H1 (cell line): ENCODE measurements at regions not wholly inside any gene's neighbourhood (a gene's known extent, or its start where the extent isn't known, plus 50 kb on each side); places are given as distances from the start of the nearest gene placed in this dataset.

Experiments used
- CTCF ChIA-PET: fragments of 300-600 bp; sonication (Branson Sonifier 250); formaldehyde crosslinking; loops from one replicate; lab custom pipeline; 2021; ENCODE audit not compliant: partially characterized antibody; lab: Charles Lee
- POLR2A ChIA-PET: fragments of 300-600 bp; sonication (Branson Sonifier 250); formaldehyde crosslinking; loops from one replicate; lab custom pipeline; 2021; ENCODE audit warnings: inconsistent platforms; ENCODE audit not compliant: partially characterized antibody; lab: Charles Lee
- DNase-seq, 2 experiments: peaks; one replicate each; pipeline versions ENCODE4 v3.0.0 to v3.0.0-alpha.2; 2010 to 2022; ENCODE audit warnings: low spot score in 2 of 2, low read depth in 1 of 2, mixed read lengths in 1 of 2
- FAIRE-seq: peaks from 2 replicates; lab custom pipeline; 2011; peaks lifted over from hg19 to GRCh38; lab: Jason Lieb, UNC
- H2AFZ ChIP-seq: 2 replicates; pipeline ENCODE4 v1.8.1; 2012; ENCODE audit warnings: low read length, inconsistent platforms
- H2AK5ac ChIP-seq: 2 replicates; pipeline ENCODE4 v1.6.1; 2013; ENCODE audit warnings: low read depth, low read length
- H2BK120ac ChIP-seq: replicated peaks from 2 replicates; pipeline ENCODE3; 2013; ENCODE audit warnings: low read depth, low read length, inconsistent platforms
- H2BK12ac ChIP-seq: 2 replicates; pipeline ENCODE4 v1.6.1; 2013; ENCODE audit warnings: low read depth, low read length
- H2BK15ac ChIP-seq: 2 replicates; pipeline ENCODE4 v1.6.1; 2013; ENCODE audit warnings: low read length
- H2BK20ac ChIP-seq: 2 replicates; pipeline ENCODE4 v1.6.1; 2013; ENCODE audit warnings: low read length
- H2BK5ac ChIP-seq: 2 replicates; pipeline ENCODE4 v1.6.1; 2013; ENCODE audit warnings: low read depth, low read length
- H3K14ac ChIP-seq: 2 replicates; pipeline ENCODE4 v1.6.1; 2013; ENCODE audit warnings: inconsistent platforms; ENCODE audit not compliant: insufficient read length
- H3K18ac ChIP-seq: 2 replicates; pipeline ENCODE4 v1.6.1; 2013; ENCODE audit warnings: low read length; ENCODE audit errors: extremely low read depth
- H3K23ac ChIP-seq: 2 replicates; pipeline ENCODE4 v1.6.1; 2013; ENCODE audit warnings: inconsistent platforms; ENCODE audit not compliant: insufficient read length
- H3K23me2 ChIP-seq: 2 replicates; pipeline ENCODE4 v1.6.1; 2013; ENCODE audit warnings: low read depth, low read length
- H3K27ac ChIP-seq: 2 replicates; pipeline ENCODE4 v1.6.1; 2011; ENCODE audit warnings: low read depth, low read length, inconsistent platforms
- H3K27me3 ChIP-seq, 4 experiments: replicated peaks in 1 of 4; 1 replicate in 1 of 4; 2 replicates in 3 of 4; pipeline versions ENCODE4 v1.6.1 to v1.8.1; 2011 to 2013; ENCODE audit warnings: low read length in 3 of 4, mild to moderate bottlenecking in 3 of 4, inconsistent platforms in 2 of 4, mixed read lengths in 2 of 4, moderate library complexity in 1 of 4; ENCODE audit not compliant: control insufficient read depth in 3 of 4, insufficient read depth in 3 of 4; ENCODE audit errors: extremely low read depth in 1 of 4
- H3K36me3 ChIP-seq, 4 experiments: 2 replicates each; pipeline versions ENCODE4 v1.6.1 to v1.8.1; 2011 to 2013; ENCODE audit warnings: mild to moderate bottlenecking in 4 of 4, low read length in 3 of 4, moderate library complexity in 2 of 4, control low read depth in 1 of 4, inconsistent platforms in 1 of 4; ENCODE audit not compliant: insufficient read depth in 4 of 4, control insufficient read depth in 2 of 4
- H3K4ac ChIP-seq: replicated peaks from 2 replicates; pipeline ENCODE3; 2013; ENCODE audit warnings: low read length, low read depth, mixed read lengths, inconsistent platforms; ENCODE audit not compliant: insufficient read length
- H3K4me1 ChIP-seq, 4 experiments: replicated peaks in 1 of 4; 1 replicate in 1 of 4; 2 replicates in 3 of 4; pipeline versions ENCODE4 v1.6.1 to v1.8.1; 2011 to 2013; ENCODE audit warnings: low read length in 3 of 4, inconsistent platforms in 2 of 4, mixed read lengths in 1 of 4; ENCODE audit not compliant: insufficient read depth in 4 of 4, control insufficient read depth in 3 of 4
- H3K4me2 ChIP-seq, 2 experiments: 2 replicates each; pipeline versions ENCODE4 v1.6.1 to v1.8.1; 2011 to 2013; ENCODE audit warnings: low read depth in 2 of 2, low read length in 2 of 2, control low read depth in 1 of 2, inconsistent platforms in 1 of 2, mild to moderate bottlenecking in 1 of 2; ENCODE audit not compliant: insufficient read depth in 1 of 2
- H3K4me3 ChIP-seq, 4 experiments: fragments of 200-600, 300-600 bp in 1 of 4; sonication (generic), shearing (Covaris generic), sonication (Bioruptor Twin) in 1 of 4; 2 replicates each; pipeline versions ENCODE4 v1.5.1 to v1.8.1; 2011 to 2016; ENCODE audit warnings: low read length in 4 of 4, low read depth in 3 of 4, control low read depth in 2 of 4, inconsistent platforms in 2 of 4, mild to moderate bottlenecking in 2 of 4, mixed read lengths in 1 of 4, moderate library complexity in 1 of 4; ENCODE audit not compliant: insufficient read depth in 2 of 4; ENCODE audit errors: extremely low read depth in 1 of 4
- H3K56ac ChIP-seq: replicated peaks from 2 replicates; pipeline ENCODE3; 2013; ENCODE audit warnings: low read depth, mild to moderate bottlenecking, mixed read lengths, low read length, inconsistent platforms; ENCODE audit not compliant: insufficient read length
- H3K79me1 ChIP-seq: 2 replicates; pipeline ENCODE4 v1.6.1; 2013; ENCODE audit warnings: low read depth, low read length, control low read depth
- H3K79me2 ChIP-seq, 2 experiments: 2 replicates each; pipeline versions ENCODE4 v1.6.1 to v1.8.1; 2012 to 2013; ENCODE audit warnings: low read length in 2 of 2, mild to moderate bottlenecking in 2 of 2, inconsistent platforms in 1 of 2; ENCODE audit not compliant: insufficient read depth in 2 of 2, control insufficient read depth in 1 of 2
- H3K9ac ChIP-seq, 4 experiments: replicated peaks in 1 of 4; 1 replicate in 1 of 4; 2 replicates in 3 of 4; pipeline versions ENCODE4 v1.6.1 to v1.8.1; 2011 to 2013; ENCODE audit warnings: low read depth in 3 of 4, low read length in 3 of 4, control low read depth in 2 of 4, mild to moderate bottlenecking in 2 of 4, moderate library complexity in 2 of 4, inconsistent platforms in 1 of 4; ENCODE audit errors: extremely low read depth in 1 of 4
- H3K9me3 ChIP-seq, 2 experiments: 2 replicates each; pipeline versions ENCODE4 v1.6.1 to v1.8.1; 2012 to 2013; ENCODE audit warnings: mild to moderate bottlenecking in 2 of 2, moderate library complexity in 2 of 2, control low read depth in 1 of 2, inconsistent platforms in 1 of 2, low read depth in 1 of 2, low read length in 1 of 2, mixed read lengths in 1 of 2; ENCODE audit not compliant: insufficient read depth in 2 of 2
- H4K20me1 ChIP-seq, 2 experiments: replicated peaks in 1 of 2; 2 replicates each; pipeline versions ENCODE3 to v1.8.1; 2011 to 2013; ENCODE audit warnings: inconsistent platforms in 2 of 2, low read length in 2 of 2, mild to moderate bottlenecking in 1 of 2; ENCODE audit not compliant: insufficient read depth in 2 of 2, control insufficient read depth in 1 of 2
- H4K5ac ChIP-seq: 2 replicates; pipeline ENCODE4 v1.6.1; 2013; ENCODE audit warnings: low read length, low read depth, mixed read lengths, inconsistent platforms; ENCODE audit not compliant: insufficient read length
- H4K8ac ChIP-seq: 2 replicates; pipeline ENCODE4 v1.8.0; 2013; ENCODE audit warnings: mild to moderate bottlenecking, moderate library complexity, low read length, inconsistent platforms; ENCODE audit not compliant: insufficient read depth; ENCODE audit errors: extremely low read depth
- H4K91ac ChIP-seq: replicated peaks from 2 replicates; pipeline ENCODE3; 2013; ENCODE audit warnings: low read length, mixed read lengths, inconsistent platforms; ENCODE audit not compliant: insufficient read length
- EZH2 ChIP-seq: fragments of 200-600 bp; sonication (generic); IDR thresholded peaks from 2 replicates; pipeline ENCODE4 v1.7.1; 2012; ENCODE audit warnings: low read depth, mild to moderate bottlenecking, moderate library complexity, low read length, inconsistent platforms; ENCODE audit not compliant: severe bottlenecking
- GABPA ChIP-seq: IDR thresholded peaks from 2 replicates; pipeline ENCODE4 v1.6.1; 2011; ENCODE audit warnings: mild to moderate bottlenecking, low read length, moderate library complexity, borderline replicate concordance; ENCODE audit not compliant: insufficient read depth
- GTF2F1 ChIP-seq: IDR thresholded peaks from 2 replicates; pipeline ENCODE4 v1.6.1; 2012; ENCODE audit warnings: low read depth, low read length, improper control_type of control experiment, borderline replicate concordance
- JUND ChIP-seq: IDR thresholded peaks from 2 replicates; pipeline ENCODE4 v1.6.1; 2011; ENCODE audit warnings: mild to moderate bottlenecking, improper control_type of control experiment, low read length
- KDM1A ChIP-seq: fragments of 200-600, 300-600 bp; sonication (generic); IDR thresholded peaks from 2 replicates; pipeline ENCODE4 v1.7.1; 2016; ENCODE audit warnings: mild to moderate bottlenecking, low read length, borderline replicate concordance
- KDM5A ChIP-seq: fragments of 200-600 bp; IDR thresholded peaks from 2 replicates; pipeline ENCODE4 v1.7.1; 2012; ENCODE audit warnings: mild to moderate bottlenecking, low read length, inconsistent platforms, mixed read lengths
- NANOG ChIP-seq: IDR thresholded peaks from 2 replicates; pipeline ENCODE4 v1.6.1; 2011; ENCODE audit warnings: low read length, low read depth, mild to moderate bottlenecking, inconsistent platforms; ENCODE audit not compliant: insufficient read depth, poor library complexity, severe bottlenecking
- POLR2AphosphoS5 ChIP-seq: IDR thresholded peaks from 2 replicates; pipeline ENCODE4 v1.6.1; 2011; ENCODE audit warnings: low read depth, low read length
- RAD21 ChIP-seq, 2 experiments: IDR thresholded peaks in 1 of 2; conservative IDR thresholded peaks in 1 of 2; 2 replicates each; pipeline ENCODE4 v1.6.1; 2011; ENCODE audit warnings: low read depth in 2 of 2, low read length in 2 of 2, improper control_type of control experiment in 1 of 2, inconsistent platforms in 1 of 2, mild to moderate bottlenecking in 1 of 2, moderate library complexity in 1 of 2
- RNF2 ChIP-seq: fragments of 200-900, 300-1000 bp; sonication (generic); IDR thresholded peaks from 2 replicates; pipeline ENCODE4 v1.7.1; 2016; ENCODE audit warnings: borderline replicate concordance, low read depth, mild to moderate bottlenecking, antibody characterized with exemption, low read length; ENCODE audit not compliant: poor library complexity, severe bottlenecking; ENCODE audit errors: missing control alignments
- SRF ChIP-seq: IDR thresholded peaks from 2 replicates; pipeline ENCODE4 v1.6.1; 2011; ENCODE audit warnings: mild to moderate bottlenecking, low read depth, low read length, moderate library complexity
- TAF7 ChIP-seq: optimal IDR thresholded peaks from 2 replicates; pipeline ENCODE3; 2011; ENCODE audit warnings: low read depth, mild to moderate bottlenecking, inconsistent platforms, low read length, moderate library complexity, borderline replicate concordance
- ZNF274 ChIP-seq: IDR thresholded peaks from 2 replicates; pipeline ENCODE4 v1.7.0; 2012; ENCODE audit warnings: low read length, borderline replicate concordance; ENCODE audit errors: extremely low read depth
- WGBS, 2 experiments: shearing (Covaris generic) in 1 of 2; methylation state at CpG; one replicate each; pipeline versions ENCODE4 v1.1.6 to v1.1.7; 2013 to 2015; ENCODE audit warnings: low lambda C conversion rate in 2 of 2, mixed read lengths in 2 of 2, inconsistent platforms in 1 of 2, low coverage in 1 of 2, missing lambda C conversion rate in 1 of 2; ENCODE audit not compliant: insufficient replicate concordance in 2 of 2, insufficient coverage in 1 of 2, insufficient read length in 1 of 2; ENCODE audit errors: extremely low coverage in 1 of 2, missing lambda C conversion rate in 1 of 2; 5-methylcytosine and 5-hydroxymethylcytosine counted together
- TF ChIP-seq, protein P1 (sequence below): IDR thresholded peaks from 2 replicates; pipeline ENCODE4 v1.6.1; 2012; ENCODE audit warnings: inconsistent platforms

DNA sequence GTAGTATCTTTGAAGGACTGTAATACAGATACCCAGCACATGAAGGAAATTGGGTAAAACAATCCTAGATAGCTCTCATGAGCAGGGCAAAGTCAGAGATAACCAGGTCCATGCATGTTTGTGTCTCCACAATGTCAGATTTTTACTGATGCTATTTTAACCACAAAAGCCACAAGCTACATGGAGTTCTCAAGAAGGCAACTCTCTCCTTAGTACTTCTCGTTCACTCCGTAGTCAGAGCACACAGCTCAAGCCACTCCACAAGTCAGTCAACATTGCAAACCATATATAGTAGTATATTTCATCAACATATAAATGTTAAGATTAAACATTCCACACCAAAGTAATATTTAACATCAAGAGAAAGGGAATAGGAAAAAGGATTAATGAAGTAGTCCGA, 98.0 kb upstream of the PIK3CG start:
- H2AK5ac ChIP-seq, result no peak overlapping the region
- no peaks in the 10 kb centered on the region for H3K79me2 ChIP-seq
- ChIA-PET CTCF (interaction anchor here (1.3 to 1.4 kb wide), 2 partner anchors 13 to 383 kb away, joined by 4 read pairs; no protein-coding TSS in a partner anchor), POLR2A (no interaction called here)
- H4K5ac ChIP-seq, result no peak overlapping the region
- H2AFZ ChIP-seq, result no peak overlapping the region
- no peak overlapping the region for H3K27ac ChIP-seq
- WGBS, 2 experiments, result 92% methylated on average over 3 of the region's 3 CpGs; no CpG with 5 or more reads in 1 of the 2 experiments
- H3K23ac ChIP-seq, result no peak overlapping the region
- no peaks in the 10 kb centered on the region for H4K20me1 ChIP-seq
- no peak overlapping the region for H3K9ac ChIP-seq
- FAIRE-seq (no peak), DNase-seq (no peak)
- no peak overlapping the region for H2BK5ac ChIP-seq
- no peaks in the 10 kb centered on the region for H3K9me3 ChIP-seq
- no peak overlapping the region for H3K18ac ChIP-seq
- no peak overlapping the region for H3K4me3 ChIP-seq
- no peaks in the 10 kb centered on the region for H3K4me1 ChIP-seq
- no peak overlapping the region for H2BK120ac ChIP-seq
- no peaks in the 10 kb centered on the region for H3K36me3 ChIP-seq
- no peaks in the 10 kb centered on the region for H3K23me2 ChIP-seq
- no peaks in the 10 kb centered on the region for H3K27me3 ChIP-seq
- no peak overlapping the region for H4K8ac ChIP-seq
- H3K4ac ChIP-seq, result no peak overlapping the region
- no peak overlapping the region for H2BK12ac ChIP-seq
- H2BK15ac ChIP-seq, result no peak overlapping the region
- no peak overlapping the region for H3K14ac ChIP-seq
- H3K4me2 ChIP-seq, result no peak overlapping the region
- no peak overlapping the region for H2BK20ac ChIP-seq
- H4K91ac ChIP-seq, result no peak overlapping the region
- no peak overlapping the region for H3K56ac ChIP-seq
- no peaks in the 10 kb centered on the region for H3K79me1 ChIP-seq
- TF ChIP-seq, protein P1, sequence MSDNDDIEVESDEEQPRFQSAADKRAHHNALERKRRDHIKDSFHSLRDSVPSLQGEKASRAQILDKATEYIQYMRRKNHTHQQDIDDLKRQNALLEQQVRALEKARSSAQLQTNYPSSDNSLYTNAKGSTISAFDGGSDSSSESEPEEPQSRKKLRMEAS, result no peak
- TF ChIP-seq GTF2F1, result no peak
- TF ChIP-seq KDM5A, result no peak
- TF ChIP-seq EZH2, result no peak
- TF ChIP-seq POLR2AphosphoS5, result no peak
- TF ChIP-seq ZNF274, result no peak
- no peak for TF ChIP-seq NANOG
- TF ChIP-seq KDM1A, result no peak
- TF ChIP-seq JUND, result no peak
- TF ChIP-seq GABPA, result no peak
- TF ChIP-seq RNF2, result no peak
- TF ChIP-seq TAF7, result no peak
- TF ChIP-seq SRF, result no peak
- no peak for TF ChIP-seq RAD21 (IDR thresholded peaks at IDR 0.05 in 1 of 2, conservative IDR thresholded peaks at IDR 0.05 in 1 of 2; ENCODE audit: low read depth in 2 of 2, low read length in 2 of 2)
